ENCODE measurements at regions not wholly inside any gene's neighbourhood (a gene's known extent, or its start where the extent isn't known, plus 50 kb on each side); places are given as distances from the start of the nearest gene placed in this dataset.

- ChIA-PET CTCF (no interaction called here), POLR2A (ENCODE audit: low non-redundant PET) (no interaction called here)
- no peak for DNase-seq (ENCODE audit: low spot score)
- TF ChIP-seq CTCF (conservative IDR thresholded peaks at IDR 0.05; ENCODE audit: low read depth): no peak
- H3K27ac ChIP-seq: no peak overlapping the region
Measured at GRCh38 chr22:44401783-44402110, 89.0 kb upstream of the SHISAL1 start.

GRCh38 chr22:44400763-44401060 lies 88.0 kb upstream of the SHISAL1 start:
- no peak overlapping the region for H3K27ac ChIP-seq
- no peak for DNase-seq (ENCODE audit: low spot score)
- CTCF ChIA-PET: no interaction called here
- no peak for TF ChIP-seq CTCF (conservative IDR thresholded peaks at IDR 0.05; ENCODE audit: low read depth)
- POLR2A ChIA-PET (ENCODE audit: low non-redundant PET): no interaction called here

GRCh38 chr22:44399906-44400762 lies 87.4 kb upstream of the SHISAL1 start:
- TF ChIP-seq CTCF (conservative IDR thresholded peaks at IDR 0.05; ENCODE audit: low read depth): no peak
- POLR2A ChIA-PET (ENCODE audit: low non-redundant PET): no interaction called here
- DNase-seq (ENCODE audit: low spot score): no peak
- CTCF ChIA-PET: no interaction called here
- no peak overlapping the region for H3K27ac ChIP-seq

GRCh38 chr22:44398856-44399837 lies 86.4 kb upstream of the SHISAL1 start:
- POLR2A ChIA-PET (ENCODE audit: low non-redundant PET): no interaction called here
- H3K27ac ChIP-seq: no peak overlapping the region
- no peak for TF ChIP-seq CTCF (conservative IDR thresholded peaks at IDR 0.05; ENCODE audit: low read depth)
- no peak for DNase-seq (ENCODE audit: low spot score)
- CTCF ChIA-PET: interaction anchor here (0.5 to 0.7 kb wide), 2 partner anchors 8 to 69 kb away, joined by 4 to 6 read pairs; no protein-coding TSS in a partner anchor

- TF ChIP-seq CTCF (conservative IDR thresholded peaks at IDR 0.05; ENCODE audit: low read depth): no peak
- DNase-seq (ENCODE audit: low spot score): no peak
- CTCF ChIA-PET: no interaction called here
- H3K27ac ChIP-seq: no peak overlapping the region
- POLR2A ChIA-PET (ENCODE audit: low non-redundant PET): no interaction called here
Measured at GRCh38 chr22:44396727-44397722, 84.3 kb upstream of the SHISAL1 start.

Data from RWPE1 (cell line).